Ishikawa (cell line): ENCODE measurements at regions not wholly inside any gene's neighbourhood (a gene's known extent, or its start where the extent isn't known, plus 50 kb on each side); places are given as distances from the start of the nearest gene placed in this dataset.

Source experiments
- CREB1 ChIP-seq: IDR thresholded peaks from 2 replicates; pipeline ENCODE4 v1.6.1; 2012; ENCODE audit warnings: low read depth
- EGR1 ChIP-seq: IDR thresholded peaks from 2 replicates; pipeline ENCODE4 v1.6.1; 2012
- EP300 ChIP-seq: IDR thresholded peaks from 2 replicates; pipeline ENCODE4 v1.6.1; 2012; ENCODE audit warnings: borderline replicate concordance
- FOXM1 ChIP-seq: IDR thresholded peaks from 2 replicates; pipeline ENCODE4 v1.6.1; 2012; ENCODE audit warnings: low read depth, borderline replicate concordance
- NFIC ChIP-seq: IDR thresholded peaks from 2 replicates; pipeline ENCODE4 v1.6.1; 2012
- RAD21 ChIP-seq: IDR thresholded peaks from 2 replicates; pipeline ENCODE4 v1.6.1; 2012; ENCODE audit warnings: low read depth
- TEAD4 ChIP-seq: IDR thresholded peaks from 2 replicates; pipeline ENCODE4 v1.6.1; 2012
- YY1 ChIP-seq: IDR thresholded peaks from 2 replicates; pipeline ENCODE4 v1.6.1; 2012; ENCODE audit warnings: low read depth
- TF ChIP-seq, protein P1 (sequence below): IDR thresholded peaks from 2 replicates; pipeline ENCODE4 v1.6.1; 2012

DNA sequence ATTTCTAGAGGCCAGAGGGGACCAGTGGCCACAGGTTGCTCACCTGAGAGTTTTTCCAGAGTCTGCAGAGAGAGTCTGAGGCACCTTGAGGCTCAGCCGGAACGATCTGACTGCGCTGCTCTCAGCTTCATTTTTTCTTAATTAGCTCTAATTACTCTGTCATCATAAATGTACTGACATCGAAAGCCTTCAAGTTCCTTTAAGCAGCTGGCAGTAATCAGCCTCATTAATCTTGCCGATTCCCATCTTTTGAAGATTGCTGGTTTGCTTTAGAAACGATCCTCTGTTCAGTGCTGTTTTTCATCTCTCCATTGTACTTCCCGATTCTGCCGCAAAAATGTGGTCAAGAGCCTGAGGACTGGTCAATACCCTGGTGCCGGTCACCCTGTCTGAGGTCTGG, 454.7 kb downstream of the TYW1 start:
- TF ChIP-seq YY1 (no peak), RAD21 (no peak), TEAD4 (no peak), EP300 (no peak), CREB1 (no peak), FOXM1 (no peak), EGR1 (no peak), NFIC (no peak)
- TF ChIP-seq, protein P1, sequence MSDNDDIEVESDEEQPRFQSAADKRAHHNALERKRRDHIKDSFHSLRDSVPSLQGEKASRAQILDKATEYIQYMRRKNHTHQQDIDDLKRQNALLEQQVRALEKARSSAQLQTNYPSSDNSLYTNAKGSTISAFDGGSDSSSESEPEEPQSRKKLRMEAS, result no peak
